ENCODE measurements at regions not wholly inside any gene's neighbourhood (a gene's known extent, or its start where the extent isn't known, plus 50 kb on each side); places are given as distances from the start of the nearest gene placed in this dataset.
A peak's percentile ranks its signal among the peaks of the same experiment; 100 is the strongest.

- TF ChIP-seq CTCF (IDR thresholded peaks at IDR 0.05; ENCODE audit: control insufficient read depth, insufficient read depth, low read depth, low read length, missing control alignments), result no peak
- no peak for DNase-seq (ENCODE audit: low read depth)
- no peak overlapping the region for H3K4me3 ChIP-seq (ENCODE audit: control insufficient read depth, low read depth, low read length)
Measured at GRCh38 chr5:146940295-146940694, 61.7 kb upstream of the PPP2R2B start.

GRCh38 chr5:146944019-146944418 is 65.5 kb upstream of the PPP2R2B start:
- DNase-seq (ENCODE audit: low read depth), result no peak
- no peak overlapping the region for H3K4me3 ChIP-seq (ENCODE audit: control insufficient read depth, low read depth, low read length)
- no peak for TF ChIP-seq CTCF (IDR thresholded peaks at IDR 0.05; ENCODE audit: control insufficient read depth, insufficient read depth, low read depth, low read length, missing control alignments)

GRCh38 chr5:146944764-146945616 is 66.4 kb upstream of the PPP2R2B start:
- no peak for DNase-seq (ENCODE audit: low read depth)
- H3K4me3 ChIP-seq (ENCODE audit: control insufficient read depth, low read depth, low read length), result no peak overlapping the region
- TF ChIP-seq CTCF (IDR thresholded peaks at IDR 0.05; ENCODE audit: control insufficient read depth, insufficient read depth, low read depth, low read length, missing control alignments), result no peak

GRCh38 chr5:146945617-146946084 is 67.1 kb upstream of the PPP2R2B start:
- no peak for TF ChIP-seq CTCF (IDR thresholded peaks at IDR 0.05; ENCODE audit: control insufficient read depth, insufficient read depth, low read depth, low read length, missing control alignments)
- H3K4me3 ChIP-seq (ENCODE audit: control insufficient read depth, low read depth, low read length), result no peak overlapping the region
- DNase-seq (ENCODE audit: low read depth), result no peak

GRCh38 chr5:146947181-146947941 is 68.8 kb upstream of the PPP2R2B start:
- no peak for DNase-seq (ENCODE audit: low read depth)
- no peak overlapping the region for H3K4me3 ChIP-seq (ENCODE audit: control insufficient read depth, low read depth, low read length)
- peak; percentile 38 for TF ChIP-seq CTCF (IDR thresholded peaks at IDR 0.05; ENCODE audit: control insufficient read depth, insufficient read depth, low read depth, low read length, missing control alignments)

- DNase-seq (ENCODE audit: low read depth), result no peak
- H3K4me3 ChIP-seq (ENCODE audit: control insufficient read depth, low read depth, low read length), result no peak overlapping the region
- TF ChIP-seq CTCF (IDR thresholded peaks at IDR 0.05; ENCODE audit: control insufficient read depth, insufficient read depth, low read depth, low read length, missing control alignments), result no peak
Measured at GRCh38 chr5:146948666-146949065, 70.1 kb upstream of the PPP2R2B start.
